ENCODE measurements at regions not wholly inside any gene's neighbourhood (a gene's known extent, or its start where the extent isn't known, plus 50 kb on each side); places are given as distances from the start of the nearest gene placed in this dataset.
"Not testable (repeated sequence)": the region's sequence is repeated elsewhere in the genome, so short reads cannot be mapped to it uniquely, and the experiment has no call there.

DNA sequence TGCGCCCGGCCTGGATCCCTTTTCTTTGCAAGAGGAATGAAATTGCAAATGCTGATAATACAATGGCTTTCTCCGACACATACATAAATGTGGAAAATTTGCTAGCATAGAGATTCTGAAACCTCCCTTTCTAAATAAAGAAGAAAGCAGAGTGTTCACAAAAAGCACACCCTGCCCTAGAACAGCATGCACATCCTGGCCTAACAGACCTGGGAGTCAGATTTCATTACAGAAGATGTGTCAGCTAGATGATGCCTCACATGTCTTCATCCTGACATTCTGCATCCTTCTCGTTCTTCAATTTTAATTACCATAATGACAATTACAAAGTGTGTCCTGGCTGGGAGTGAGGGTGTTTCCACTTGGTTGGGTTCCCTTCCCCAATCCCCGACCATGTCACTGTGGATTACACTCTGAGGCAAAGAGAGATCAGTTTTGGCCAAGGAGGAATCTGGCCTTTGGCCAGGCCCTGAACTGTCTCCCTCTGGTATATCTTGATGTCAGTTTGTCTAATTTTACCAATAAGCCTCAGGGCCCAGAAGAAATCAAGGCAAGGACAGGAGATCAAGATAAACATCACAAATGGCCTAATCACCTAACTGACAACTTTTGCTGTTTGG lies 104.9 kb upstream of the SPATA12 start:
- Mint-ChIP-seq H3K4me3 (no peak overlapping the region), H3K36me3 (ENCODE audit: low read depth) (peaks cover 12% of the 10 kb centered on the region), H3K27me3 (ENCODE audit: low read depth) (peaks cover 4% of the 10 kb centered on the region), H3K27ac (peak overlapping the region; percentile 23 to 47 (median 31)), H3K9me3 (no peaks in the 10 kb centered on the region), H3K4me1 (peaks cover 17% of the 10 kb centered on the region)
- TF ChIP-seq, protein P1, sequence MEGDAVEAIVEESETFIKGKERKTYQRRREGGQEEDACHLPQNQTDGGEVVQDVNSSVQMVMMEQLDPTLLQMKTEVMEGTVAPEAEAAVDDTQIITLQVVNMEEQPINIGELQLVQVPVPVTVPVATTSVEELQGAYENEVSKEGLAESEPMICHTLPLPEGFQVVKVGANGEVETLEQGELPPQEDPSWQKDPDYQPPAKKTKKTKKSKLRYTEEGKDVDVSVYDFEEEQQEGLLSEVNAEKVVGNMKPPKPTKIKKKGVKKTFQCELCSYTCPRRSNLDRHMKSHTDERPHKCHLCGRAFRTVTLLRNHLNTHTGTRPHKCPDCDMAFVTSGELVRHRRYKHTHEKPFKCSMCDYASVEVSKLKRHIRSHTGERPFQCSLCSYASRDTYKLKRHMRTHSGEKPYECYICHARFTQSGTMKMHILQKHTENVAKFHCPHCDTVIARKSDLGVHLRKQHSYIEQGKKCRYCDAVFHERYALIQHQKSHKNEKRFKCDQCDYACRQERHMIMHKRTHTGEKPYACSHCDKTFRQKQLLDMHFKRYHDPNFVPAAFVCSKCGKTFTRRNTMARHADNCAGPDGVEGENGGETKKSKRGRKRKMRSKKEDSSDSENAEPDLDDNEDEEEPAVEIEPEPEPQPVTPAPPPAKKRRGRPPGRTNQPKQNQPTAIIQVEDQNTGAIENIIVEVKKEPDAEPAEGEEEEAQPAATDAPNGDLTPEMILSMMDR (IDR thresholded peaks at IDR 0.05; ENCODE audit: unreplicated experiment in 3 of 3): no peak

DNA sequence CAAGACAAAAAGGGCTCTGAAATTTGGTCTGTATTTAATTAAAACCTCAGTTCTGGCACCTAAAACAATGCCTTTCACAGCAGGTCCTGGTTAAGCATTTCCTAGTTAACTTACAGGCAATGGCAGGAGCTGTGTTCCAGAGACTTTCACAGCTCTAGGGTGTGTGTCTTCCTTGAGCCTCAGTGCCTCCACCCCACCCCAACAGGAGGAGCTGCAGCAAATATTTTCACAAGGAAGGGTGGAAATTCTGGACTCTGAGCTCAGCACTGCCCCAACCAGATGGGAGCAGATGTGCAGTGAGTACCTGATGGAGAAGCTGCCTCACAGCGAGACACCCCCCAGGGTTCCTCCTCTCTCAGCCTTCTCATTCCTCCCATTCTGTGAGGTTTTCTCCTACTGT lies 106.3 kb upstream of the SPATA12 start:
- H3K4me1 Mint-ChIP-seq: peaks cover 13% of the 10 kb centered on the region
- peaks cover 12% of the 10 kb centered on the region for H3K36me3 Mint-ChIP-seq (ENCODE audit: low read depth)
- H3K4me3 Mint-ChIP-seq: no peak overlapping the region
- H3K9me3 Mint-ChIP-seq: no peaks in the 10 kb centered on the region
- H3K27me3 Mint-ChIP-seq (ENCODE audit: low read depth): peaks cover 4% of the 10 kb centered on the region
- peak overlapping the region in 2 of 3 experiments; percentile 31 to 34 for H3K27ac Mint-ChIP-seq
- TF ChIP-seq, protein P1 (IDR thresholded peaks at IDR 0.05; ENCODE audit: unreplicated experiment in 3 of 3): no peak

DNA sequence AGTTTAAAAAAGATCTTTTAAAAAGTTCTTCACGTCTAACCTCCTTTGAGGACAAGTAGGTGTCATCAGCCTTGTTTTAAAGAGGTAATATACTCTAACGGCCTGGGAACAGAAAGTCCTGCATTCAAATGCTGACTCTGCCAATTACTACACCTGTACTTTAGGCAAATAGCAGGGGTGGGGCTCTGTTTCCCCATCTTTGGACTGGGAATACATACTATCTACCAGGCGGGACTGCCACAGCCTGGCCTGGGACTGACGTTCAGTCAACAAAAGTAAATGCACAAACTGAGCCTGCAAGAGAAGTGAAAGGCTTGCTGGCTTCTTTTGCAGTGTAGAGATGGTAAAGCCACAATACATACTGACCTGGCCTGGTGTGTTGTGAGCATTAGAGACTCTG lies 107.6 kb upstream of the SPATA12 start:
- peaks cover 12% of the 10 kb centered on the region for H3K36me3 Mint-ChIP-seq (ENCODE audit: low read depth)
- H3K9me3 Mint-ChIP-seq: no peaks in the 10 kb centered on the region
- peaks cover 13% of the 10 kb centered on the region for H3K4me1 Mint-ChIP-seq
- H3K27ac Mint-ChIP-seq: no peak overlapping the region
- peaks cover 4% of the 10 kb centered on the region for H3K27me3 Mint-ChIP-seq (ENCODE audit: low read depth)
- TF ChIP-seq, protein P1 (IDR thresholded peaks at IDR 0.05; ENCODE audit: unreplicated experiment in 3 of 3): no peak
- no peak overlapping the region for H3K4me3 Mint-ChIP-seq

DNA sequence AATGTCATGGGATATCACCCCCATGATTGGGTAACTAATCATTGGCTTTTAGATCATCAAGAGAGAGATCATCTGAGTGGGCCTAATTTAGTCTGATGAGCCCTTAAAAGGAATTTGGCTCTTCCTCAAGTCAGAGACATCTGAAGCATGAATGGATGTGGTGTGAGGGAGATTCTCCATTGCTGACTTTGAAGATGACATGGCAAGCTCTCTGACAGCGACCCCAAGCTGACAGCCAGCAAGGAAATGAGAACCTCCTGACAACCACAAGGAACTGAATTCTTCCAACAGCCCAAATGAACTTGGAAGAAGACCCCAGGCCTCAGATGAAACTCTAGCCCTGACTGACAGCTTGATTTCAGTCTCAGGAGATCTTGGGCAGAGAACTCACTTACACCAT lies 108.4 kb upstream of the SPATA12 start:
- TF ChIP-seq, protein P1 (IDR thresholded peaks at IDR 0.05; ENCODE audit: unreplicated experiment in 3 of 3): no peak
- H3K9me3 Mint-ChIP-seq: peaks cover 6% of the 10 kb centered on the region
- H3K36me3 Mint-ChIP-seq (ENCODE audit: low read depth): peaks cover 12% of the 10 kb centered on the region
- H3K27me3 Mint-ChIP-seq (ENCODE audit: low read depth): peaks cover 4% of the 10 kb centered on the region
- no peak overlapping the region for H3K4me3 Mint-ChIP-seq
- H3K27ac Mint-ChIP-seq: no peak overlapping the region
- H3K4me1 Mint-ChIP-seq: peaks cover 13% of the 10 kb centered on the region

DNA sequence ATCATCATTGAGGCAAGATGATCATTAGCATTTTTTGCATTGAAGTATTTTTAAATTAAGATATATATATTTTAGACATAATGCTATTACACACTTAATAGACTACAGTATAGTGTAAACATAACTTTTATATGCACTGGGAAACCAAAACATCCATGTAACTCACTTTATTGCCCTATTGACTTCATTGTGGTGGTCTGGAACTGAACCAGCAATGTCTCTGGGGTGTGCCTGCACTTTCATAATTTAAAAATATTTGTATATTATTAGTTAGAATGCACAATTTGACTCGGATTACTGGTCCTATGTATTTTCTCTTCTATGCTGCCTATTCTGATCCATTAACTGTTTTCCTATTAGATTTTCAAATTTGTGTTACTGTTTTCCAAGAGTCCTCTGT lies 109.1 kb upstream of the SPATA12 start:
- peaks cover 16% of the 10 kb centered on the region for H3K36me3 Mint-ChIP-seq (ENCODE audit: low read depth)
- H3K27me3 Mint-ChIP-seq (ENCODE audit: low read depth): peaks cover 4% of the 10 kb centered on the region
- H3K27ac Mint-ChIP-seq: no peak overlapping the region
- peaks cover 13% of the 10 kb centered on the region for H3K4me1 Mint-ChIP-seq
- H3K9me3 Mint-ChIP-seq: peaks cover 12% of the 10 kb centered on the region
- H3K4me3 Mint-ChIP-seq: no peak overlapping the region
- TF ChIP-seq, protein P1 (IDR thresholded peaks at IDR 0.05; ENCODE audit: unreplicated experiment in 3 of 3): no peak

DNA sequence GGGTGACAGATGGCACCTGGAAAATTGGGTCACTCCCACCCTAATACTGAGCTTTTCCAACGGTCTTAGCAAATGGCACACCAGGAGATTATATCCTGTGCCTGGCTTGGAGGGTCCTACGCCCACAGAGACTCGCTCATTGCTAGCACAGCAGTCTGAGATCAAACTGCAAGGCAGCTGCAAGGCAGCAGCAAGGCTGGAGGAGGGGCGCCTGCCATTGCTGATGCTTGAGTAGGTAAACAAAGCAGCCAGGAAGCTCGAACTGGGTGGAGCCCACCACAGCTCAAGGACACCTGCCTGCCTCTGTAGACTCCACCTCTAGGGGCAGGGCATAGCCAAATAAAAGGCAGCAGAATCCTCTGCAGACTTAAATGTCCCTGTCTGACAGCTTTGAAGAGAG lies 115.1 kb upstream of the SPATA12 start:
- H3K27ac Mint-ChIP-seq; H3K27me3 Mint-ChIP-seq (ENCODE audit: low read depth); H3K4me3 Mint-ChIP-seq; H3K4me1 Mint-ChIP-seq: not testable (repeated sequence)
- Mint-ChIP-seq H3K36me3 (ENCODE audit: low read depth) (peaks cover 26% of the 10 kb centered on the region), H3K9me3 (peaks cover 27% of the 10 kb centered on the region)
